ENCODE measurements at regions not wholly inside any gene's neighbourhood (a gene's known extent, or its start where the extent isn't known, plus 50 kb on each side); places are given as distances from the start of the nearest gene placed in this dataset.

DNA sequence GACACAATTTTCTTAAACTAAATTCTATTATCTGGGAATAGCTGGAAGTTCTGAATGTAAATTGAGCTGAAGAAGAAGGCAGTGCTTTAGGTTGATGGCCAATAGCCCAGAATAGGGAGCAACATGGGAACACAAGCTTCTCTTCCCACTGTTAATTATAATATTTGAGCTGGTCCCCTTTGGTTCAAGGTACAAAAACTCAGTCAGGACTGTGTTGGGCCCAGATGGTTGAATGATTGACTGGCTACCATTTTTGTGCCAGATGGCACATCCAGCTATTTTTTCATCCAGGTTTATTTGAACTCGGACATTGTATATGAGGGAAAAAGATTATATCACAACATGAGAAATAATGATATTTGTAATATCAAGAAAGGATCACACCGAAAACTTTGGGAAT, 458.9 kb downstream of the SLITRK1 start:
- Histone ChIP-seq H3K4me2 (ENCODE audit: low read depth, low read length) (no peak overlapping the region), H4K5ac (ENCODE audit: low read depth, low read length) (no peak overlapping the region), H2BK15ac (ENCODE audit: low read depth, low read length) (no peak overlapping the region), H2AFZ (replicated peaks; ENCODE audit: low read length, poor library complexity) (no peak overlapping the region), H3K4ac (ENCODE audit: low read depth, low read length) (no peak overlapping the region), H2AK9ac (replicated peaks; ENCODE audit: low read depth, low read length, poor library complexity) (no peak overlapping the region), H2AK5ac (ENCODE audit: low read depth, low read length) (no peak overlapping the region), H3K79me1 (ENCODE audit: low read depth in 1 of 2, low read length in 2 of 2) (no peaks in the 10 kb centered on the region), H3K9me1 (ENCODE audit: insufficient read depth, low read length) (no peaks in the 10 kb centered on the region), H4K91ac (ENCODE audit: insufficient read depth, low read depth, low read length) (no peak overlapping the region), H3K56ac (ENCODE audit: extremely low read depth, insufficient read depth, low read length) (no peak overlapping the region), H3K36me3 (ENCODE audit: control insufficient read depth, insufficient read depth, low read length) (no peaks in the 10 kb centered on the region), H3K27me3 (ENCODE audit: control insufficient read depth, insufficient read depth, low read length) (no peaks in the 10 kb centered on the region), H4K20me1 (ENCODE audit: insufficient read depth, low read length) (no peaks in the 10 kb centered on the region), H3K9ac (ENCODE audit: low read depth, low read length) (no peak overlapping the region), H3K23ac (ENCODE audit: low read depth, low read length) (no peak overlapping the region), H3K27ac (ENCODE audit: insufficient read depth, low read length) (no peak overlapping the region), H3K9me3 (ENCODE audit: control insufficient read depth, insufficient read depth, low read length) (no peaks in the 10 kb centered on the region), H3K4me1 (ENCODE audit: control insufficient read depth, insufficient read depth, low read length) (no peaks in the 10 kb centered on the region), H2BK5ac (ENCODE audit: low read depth, low read length, poor library complexity, severe bottlenecking) (no peak overlapping the region), H3K4me3 (ENCODE audit: insufficient read depth, low read depth, low read length) (no peak overlapping the region), H3K14ac (replicated peaks; ENCODE audit: low read depth, low read length) (no peak overlapping the region), H2BK120ac (ENCODE audit: low read depth, low read length) (no peak overlapping the region), H3K18ac (ENCODE audit: low read depth, low read length) (no peak overlapping the region), H2BK20ac (ENCODE audit: low read depth, low read length) (no peak overlapping the region), H4K8ac (ENCODE audit: low read depth in 2 of 2, low read length in 2 of 2) (no peak overlapping the region)
- DNase-seq = no peak
- ATAC-seq (ENCODE audit: low read depth) = no peak
- no CpG with 5 or more reads among the region's 2 CpGs for WGBS, 2 experiments (ENCODE audit: extremely low coverage in 2 of 2, insufficient read length in 1 of 2)
- POLR2A ChIA-PET (ENCODE audit: unreplicated experiment) = interaction anchor here (0.6 kb wide), 1 partner anchor 890 kb away, joined by 3 read pairs; no protein-coding TSS in a partner anchor
- intact Hi-C loops (cut with micrococcal nuclease) (no loop called here), dilution Hi-C loops (cut with HindIII; ENCODE audit: low sequenced_read_pairs, unreplicated experiment) (no loop called here), in situ Hi-C loops (cut with MboI; ENCODE audit: low sequenced_read_pairs) (no loop called here)
- no peak for TF ChIP-seq CHD1 (IDR thresholded peaks at IDR 0.05; ENCODE audit: low read depth, low read length)
- no peak for TF ChIP-seq NFE2L2 (IDR thresholded peaks at IDR 0.05; ENCODE audit: low read depth, low read length)
- no peak for TF ChIP-seq CTCF (conservative IDR thresholded peaks at IDR 0.05; ENCODE audit: low read depth, low read length)
- no peak for TF ChIP-seq FOS (IDR thresholded peaks at IDR 0.05; ENCODE audit: low read depth, low read length)
- TF ChIP-seq ELK1 (IDR thresholded peaks at IDR 0.05; ENCODE audit: borderline replicate concordance, low read depth, low read length) = no peak
- TF ChIP-seq SMC3 (IDR thresholded peaks at IDR 0.05; ENCODE audit: low read depth, low read length) = no peak
- no peak for TF ChIP-seq MAFK (IDR thresholded peaks at IDR 0.05; ENCODE audit: low read depth, low read length)
- no peak for TF ChIP-seq RCOR1 (IDR thresholded peaks at IDR 0.05; ENCODE audit: insufficient replicate concordance, low read length)
- no peak for TF ChIP-seq RFX5 (IDR thresholded peaks at IDR 0.05; ENCODE audit: low read depth, low read length)
- BruUV-seq (replicated peaks) = no TSS peak
- CTCF ChIA-PET = no interaction called here

Data from IMR-90 (cell line).